Mammary epithelial cell (primary cell): ENCODE measurements at regions not wholly inside any gene's neighbourhood (a gene's known extent, or its start where the extent isn't known, plus 50 kb on each side); places are given as distances from the start of the nearest gene placed in this dataset.

Experiments
- CTCF ChIP-seq, 2 donors: IDR thresholded peaks in 1 of 2; conservative IDR thresholded peaks in 1 of 2; 2 replicates each; pipeline ENCODE4 v1.5.1; 2011 to 2012; ENCODE audit warnings: inconsistent platforms in 2 of 2, low read length in 2 of 2, mild to moderate bottlenecking in 2 of 2, control low read depth in 1 of 2, low read depth in 1 of 2; ENCODE audit not compliant: insufficient read depth in 1 of 2; ENCODE audit errors: extremely low read depth in 1 of 2
- EZH2 ChIP-seq: IDR thresholded peaks from 2 replicates; pipeline ENCODE4 v1.6.1; 2012; ENCODE audit warnings: low read length, inconsistent platforms, borderline replicate concordance

- TF ChIP-seq CTCF (conservative IDR thresholded peaks at IDR 0.05 in 1 of 2, IDR thresholded peaks at IDR 0.05 in 1 of 2; ENCODE audit: extremely low read depth in 1 of 2, insufficient read depth in 1 of 2, low read depth in 1 of 2, low read length in 2 of 2) (no peak), EZH2 (no peak)
Measured at GRCh38 chr2:241967467-241968144, 98.1 kb downstream of the RTP5 start.
